CD4-positive, alpha-beta T cell treated with Interferon alpha-2 for 1 hour (primary cell): ENCODE measurements at regions not wholly inside any gene's neighbourhood (a gene's known extent, or its start where the extent isn't known, plus 50 kb on each side); places are given as distances from the start of the nearest gene placed in this dataset.

Experiments used
- DNase-seq, 2 donors: peaks; one replicate each; pipeline ENCODE4 v3.0.0-alpha.2; 2020 to 2022

DNA sequence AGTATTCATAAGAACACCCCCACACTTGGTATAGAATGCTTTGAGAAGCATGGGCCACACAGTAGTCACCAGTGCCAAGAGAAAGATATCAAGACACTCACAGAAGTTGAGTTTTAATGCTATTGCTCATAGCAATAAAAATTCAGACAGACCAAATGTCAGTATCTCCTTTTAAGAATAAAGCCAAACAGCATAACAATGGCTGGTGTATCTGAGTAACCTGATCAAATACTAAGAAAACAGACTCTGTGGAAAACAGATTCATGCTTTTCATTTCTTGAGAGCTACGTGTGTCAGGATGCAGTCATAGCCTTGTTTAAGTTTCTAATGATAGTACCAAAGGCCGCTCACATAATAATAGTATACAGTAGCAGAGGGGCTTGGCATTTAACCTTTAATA is 778.5 kb downstream of the MECOM start:
- DNase-seq, result no peak

DNA sequence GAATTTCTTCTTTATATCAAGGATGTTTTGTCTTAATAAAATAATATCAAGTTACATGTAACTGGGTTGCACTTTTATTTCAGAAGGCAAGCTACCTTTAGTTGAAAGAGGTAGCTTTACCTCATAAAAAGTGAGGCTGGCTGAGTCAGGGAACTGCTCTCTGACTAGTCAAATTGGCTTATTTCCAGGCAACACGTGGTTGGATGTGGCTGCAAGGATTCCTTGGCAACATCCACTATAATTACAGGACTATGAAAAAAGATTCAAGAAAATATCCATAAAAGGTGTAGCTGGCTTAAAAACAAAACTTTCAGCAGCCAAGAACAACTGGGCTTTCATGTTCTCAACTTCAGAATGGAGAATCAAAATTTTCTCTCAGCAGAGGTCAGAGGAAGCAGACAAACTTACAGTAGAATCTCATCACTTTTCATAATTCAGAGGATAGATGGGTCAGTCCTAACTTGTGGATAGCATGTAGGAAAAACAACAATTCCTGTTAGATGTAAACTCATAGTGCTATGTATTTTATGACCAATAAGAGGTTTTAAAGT is 779.1 kb downstream of the MECOM start:
- DNase-seq, result no peak

DNA sequence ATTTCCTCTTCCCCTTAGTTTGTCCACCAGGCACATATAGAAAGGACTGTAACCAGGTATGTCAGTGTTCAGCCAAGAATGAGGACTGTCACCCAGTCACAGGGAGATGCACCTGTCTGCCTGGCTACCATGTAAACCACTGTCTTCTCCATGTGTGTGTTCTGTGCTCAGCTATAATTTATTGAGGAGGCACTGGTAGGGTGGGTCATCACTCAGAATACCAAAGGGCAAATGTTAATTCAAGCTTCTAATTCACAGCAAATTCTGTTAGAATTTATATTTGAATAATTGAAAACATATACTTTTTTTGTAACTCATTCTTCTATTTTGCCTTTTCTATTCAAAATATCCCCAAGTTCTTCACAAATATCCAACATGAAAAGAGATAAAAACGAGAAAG is 780.4 kb downstream of the MECOM start:
- DNase-seq, result no peak

DNA sequence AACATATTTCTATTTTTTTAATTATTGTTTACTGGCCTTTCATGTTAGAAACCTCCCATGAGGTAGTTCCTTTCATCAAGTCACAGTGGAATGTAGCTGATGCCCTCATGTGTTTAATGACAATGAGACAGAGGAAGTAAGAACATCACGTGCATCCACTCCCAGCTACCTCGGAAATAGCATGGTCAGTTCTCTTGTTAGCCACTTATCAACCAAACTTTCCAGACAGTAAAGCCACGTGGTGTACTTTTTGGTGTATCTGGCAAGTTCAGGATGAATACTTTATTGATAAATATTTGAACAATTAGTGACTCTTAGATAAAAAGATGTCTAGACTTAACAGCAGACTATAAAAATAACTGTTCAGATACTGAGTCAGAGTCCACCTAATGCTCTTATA is 781.7 kb downstream of the MECOM start:
- no peak for DNase-seq

DNA sequence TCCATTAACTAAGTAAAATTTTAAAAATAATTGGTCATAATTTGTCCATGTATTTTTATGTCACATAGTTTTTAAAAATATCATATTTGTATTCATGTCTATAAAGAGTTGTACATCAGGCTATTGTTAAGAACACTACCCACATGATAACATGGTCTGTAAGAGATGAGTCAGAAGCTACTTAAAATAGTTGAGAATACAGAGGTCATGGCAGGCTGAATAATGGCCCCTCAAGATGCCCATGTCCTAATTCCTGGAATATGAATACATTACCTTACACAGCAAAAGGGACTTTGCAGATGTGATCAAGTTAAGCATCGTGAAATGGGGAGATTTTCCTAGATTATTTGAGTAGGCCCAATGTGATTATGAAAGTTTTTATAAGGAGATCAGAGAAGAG is 782.9 kb upstream of the GOLIM4 start:
- no peak for DNase-seq

DNA sequence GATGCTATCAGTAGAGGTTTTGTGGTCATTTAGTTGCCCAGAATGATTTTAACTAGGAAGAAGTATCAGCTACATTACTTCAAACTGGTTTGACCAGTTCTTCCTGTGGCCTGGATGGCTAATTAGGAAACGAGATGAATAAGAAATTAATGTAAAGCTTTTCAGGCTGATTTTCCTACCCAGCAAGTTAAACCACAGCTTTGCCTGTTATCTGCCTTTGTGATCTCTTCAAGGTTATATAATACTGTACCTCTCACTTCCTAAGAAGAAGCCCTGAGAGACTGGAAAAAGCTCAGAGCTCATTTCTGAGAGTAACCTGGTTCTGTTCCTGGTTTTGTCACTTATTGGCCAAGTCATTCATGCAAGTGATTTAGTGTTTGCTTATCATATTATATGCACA is 782.2 kb upstream of the GOLIM4 start:
- DNase-seq, result no peak

DNA sequence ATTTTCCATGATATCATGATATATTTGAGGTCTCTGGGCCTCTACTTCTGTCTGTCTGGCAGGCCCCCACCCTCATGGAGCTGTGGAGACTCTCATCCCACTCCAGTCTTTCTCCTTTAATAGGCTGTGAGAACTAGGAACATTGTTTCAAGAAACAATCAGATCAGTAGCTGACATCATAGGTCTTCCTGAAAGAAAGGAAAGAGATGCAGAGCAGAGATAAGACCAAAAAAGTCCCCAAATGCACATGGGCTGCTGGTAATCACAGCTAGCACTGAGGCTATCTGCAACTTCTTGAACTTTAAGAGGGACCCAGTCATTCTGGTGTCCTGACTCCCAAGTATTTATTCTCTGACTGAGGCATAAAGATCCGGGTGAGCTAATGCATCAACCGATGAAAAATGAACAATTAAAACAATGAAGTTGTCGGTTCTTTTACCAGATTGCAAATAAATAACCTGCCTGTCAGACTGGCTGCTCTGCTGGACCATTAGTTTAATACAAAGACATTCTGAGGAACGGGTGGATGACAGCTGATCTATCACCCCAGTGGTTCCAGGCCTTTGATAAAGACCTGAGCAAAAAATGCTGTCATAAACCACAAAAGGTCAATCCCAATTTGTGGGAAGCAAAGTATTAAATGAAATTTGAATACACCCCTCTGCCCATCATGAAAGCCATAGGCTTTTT is 780.8 kb upstream of the GOLIM4 start:
- DNase-seq, result no peak

DNA sequence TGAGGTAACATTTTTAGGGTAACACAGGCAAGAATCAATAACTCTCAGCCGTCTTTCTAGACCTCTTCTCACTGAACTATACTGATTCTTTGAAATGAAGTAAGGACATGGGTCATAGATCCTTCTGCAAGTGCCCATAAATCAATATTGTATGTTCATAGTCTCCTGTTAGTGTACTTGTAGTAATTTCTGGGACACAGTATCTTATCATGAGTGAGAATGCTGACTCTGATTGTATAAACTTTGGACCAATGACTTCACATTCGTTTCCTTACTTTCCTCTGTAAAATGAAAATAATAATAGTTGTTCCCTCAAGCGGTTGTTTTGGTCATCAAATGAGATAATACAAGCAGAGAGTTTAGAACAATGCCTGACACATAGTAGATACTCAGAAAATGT is 777.1 kb upstream of the GOLIM4 start:
- no peak for DNase-seq

DNA sequence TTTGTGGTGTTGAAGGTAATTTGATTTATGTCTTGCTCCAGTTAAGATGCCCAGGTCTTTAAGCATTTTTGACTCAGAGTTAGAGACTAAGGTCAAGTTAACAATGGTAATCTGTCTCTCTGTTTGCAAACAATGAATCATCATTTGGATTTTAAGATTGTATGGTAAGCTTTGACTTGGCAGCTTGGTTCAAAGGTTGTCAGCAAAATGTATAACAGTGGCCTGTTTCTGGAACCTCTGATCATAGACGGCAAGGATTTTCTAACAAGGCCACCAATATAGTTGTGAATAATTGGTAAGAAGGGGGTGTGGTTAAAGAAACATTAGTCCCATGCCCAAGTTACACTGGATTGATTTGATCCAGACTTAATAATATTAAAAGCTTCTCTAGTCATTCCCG is 775.2 kb upstream of the GOLIM4 start:
- no peak for DNase-seq

DNA sequence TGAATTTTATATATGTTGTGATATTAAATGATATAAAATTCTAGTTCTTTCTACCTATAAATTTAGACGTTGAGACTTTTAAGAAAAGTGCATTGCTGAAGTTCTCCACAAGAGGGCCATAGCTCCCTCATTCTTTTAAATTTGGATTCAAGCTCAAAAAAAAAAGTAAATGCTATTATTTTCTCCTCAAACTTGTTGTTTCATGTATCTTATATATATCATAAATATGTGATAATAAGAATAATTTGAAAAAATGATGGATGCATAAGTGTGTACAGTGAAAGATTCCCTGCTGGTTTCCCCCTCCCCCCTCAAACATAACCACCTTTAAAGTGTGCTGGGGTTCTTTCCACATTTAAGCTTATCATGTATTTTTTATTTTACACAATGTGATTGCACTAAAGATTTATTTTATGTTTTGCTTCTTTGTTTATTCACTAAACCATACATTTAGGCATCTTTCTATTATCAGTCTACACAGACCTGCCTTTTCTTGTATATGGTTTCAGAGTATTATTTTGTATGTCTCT is 769.4 kb upstream of the GOLIM4 start:
- no peak for DNase-seq

DNA sequence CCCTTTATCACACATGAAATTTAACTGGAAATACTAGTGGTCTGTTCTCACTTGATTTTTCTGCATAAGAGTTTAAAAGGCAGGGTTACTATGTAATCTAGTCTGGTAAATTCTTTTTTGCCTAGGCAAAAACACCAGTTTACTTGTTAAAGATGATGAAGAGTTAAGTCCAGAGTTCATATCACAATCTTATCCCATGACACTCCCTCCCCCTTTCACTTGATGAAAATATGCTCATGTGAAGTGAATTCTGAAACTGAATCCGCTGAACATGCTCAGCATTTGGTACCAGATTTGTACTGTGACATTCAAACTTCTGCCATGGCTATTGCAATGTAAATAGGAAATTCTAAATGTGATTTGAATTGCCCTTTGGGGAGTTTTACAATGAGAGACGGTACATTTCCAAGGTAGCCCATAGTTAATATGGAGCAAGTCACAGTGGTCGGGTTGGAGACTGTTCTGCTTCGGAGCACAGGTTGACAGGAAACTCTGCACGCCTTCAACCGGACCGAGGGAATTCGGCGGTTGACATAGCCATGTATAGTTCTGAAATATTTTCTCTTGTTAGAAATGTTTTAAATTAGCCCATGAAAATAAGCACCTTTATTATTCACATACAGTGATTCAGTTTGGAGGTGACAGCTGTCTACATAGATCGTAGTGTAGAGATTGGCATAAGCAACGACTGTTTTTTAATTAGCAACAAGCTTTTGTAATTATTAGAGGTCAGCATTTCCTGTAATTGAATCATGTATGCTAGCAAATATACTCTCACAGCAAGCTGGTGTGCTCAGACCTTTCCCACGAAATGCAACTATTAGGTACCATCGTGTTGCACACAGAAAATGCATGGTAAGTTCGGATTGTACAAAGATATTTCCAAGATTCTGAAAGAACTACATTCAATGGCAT is 768.6 kb upstream of the GOLIM4 start:
- no peak for DNase-seq

DNA sequence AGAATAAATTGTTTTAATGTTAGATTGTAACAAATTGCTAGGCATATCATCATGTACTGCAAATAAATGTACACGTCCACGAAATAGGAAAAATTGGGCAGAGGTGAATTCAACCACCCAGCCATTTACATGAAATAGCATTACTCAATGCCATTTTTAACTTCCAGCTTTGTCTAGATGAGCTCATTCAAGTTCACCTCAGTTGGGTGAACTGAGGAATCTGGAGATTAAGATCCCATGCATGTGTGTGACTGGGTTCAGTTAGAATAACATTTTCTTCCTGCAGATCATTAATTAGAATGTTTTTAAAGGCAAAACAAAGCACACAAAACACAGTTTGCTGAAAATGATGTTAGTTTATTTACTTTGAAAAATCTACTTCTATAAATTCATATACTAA is 767.8 kb upstream of the GOLIM4 start:
- no peak for DNase-seq

DNA sequence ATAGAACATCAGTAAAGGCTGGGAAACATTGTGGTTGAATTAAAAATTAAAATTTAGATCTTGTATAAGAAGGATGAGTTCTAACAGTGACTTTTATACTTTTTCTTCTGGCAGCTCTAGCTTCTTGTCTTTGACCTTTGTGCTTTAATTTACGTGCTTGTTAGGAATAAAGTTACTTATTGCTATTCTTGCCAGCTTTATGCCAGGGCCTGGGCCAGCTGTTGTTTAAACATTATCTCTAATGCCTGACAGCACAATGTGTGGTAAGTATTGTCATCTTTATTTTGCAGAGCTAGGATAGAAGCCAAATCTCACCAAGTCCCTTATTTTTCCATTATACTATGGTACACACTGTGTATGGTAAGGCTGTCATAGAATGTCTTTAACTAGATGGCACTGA is 766.7 kb upstream of the GOLIM4 start:
- DNase-seq, result no peak

DNA sequence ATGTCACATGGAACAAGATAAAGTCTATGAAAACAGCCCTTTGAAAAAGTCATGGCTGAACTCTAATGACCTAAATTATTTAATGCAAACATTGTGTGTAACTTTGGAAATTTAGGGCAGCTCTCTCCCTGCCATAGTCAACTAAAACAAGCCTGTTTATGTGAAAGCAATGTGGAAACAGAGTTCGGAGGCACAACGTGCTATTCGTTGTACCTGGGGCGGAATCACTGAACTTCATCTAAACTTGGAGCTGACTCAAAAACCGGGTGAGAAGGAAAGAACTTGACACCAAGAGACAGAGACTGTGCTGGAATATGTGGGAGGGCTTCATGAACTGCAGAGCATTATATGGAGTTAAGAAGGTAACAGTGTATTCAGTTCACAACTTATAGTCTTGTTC is 764.9 kb upstream of the GOLIM4 start:
- DNase-seq, result no peak

DNA sequence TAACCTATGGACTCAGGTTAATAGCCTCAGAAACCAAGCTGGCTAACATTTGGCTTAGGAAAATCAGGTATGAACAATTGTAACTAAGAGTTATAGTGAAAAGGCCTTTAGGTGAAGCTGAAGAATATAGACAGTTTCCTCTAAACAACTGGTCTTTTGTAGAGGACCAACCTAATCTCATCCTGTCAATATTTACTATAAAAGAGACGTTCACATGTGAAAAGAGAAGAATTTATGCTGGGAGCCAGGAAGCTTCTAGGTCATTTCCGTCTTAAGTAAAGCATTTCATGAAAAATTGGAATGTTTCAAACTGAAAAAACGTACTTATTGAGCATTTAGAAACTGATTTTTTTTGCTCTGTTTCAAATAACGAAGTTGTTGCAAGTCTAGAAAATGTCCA is 764.3 kb upstream of the GOLIM4 start:
- DNase-seq, result no peak

DNA sequence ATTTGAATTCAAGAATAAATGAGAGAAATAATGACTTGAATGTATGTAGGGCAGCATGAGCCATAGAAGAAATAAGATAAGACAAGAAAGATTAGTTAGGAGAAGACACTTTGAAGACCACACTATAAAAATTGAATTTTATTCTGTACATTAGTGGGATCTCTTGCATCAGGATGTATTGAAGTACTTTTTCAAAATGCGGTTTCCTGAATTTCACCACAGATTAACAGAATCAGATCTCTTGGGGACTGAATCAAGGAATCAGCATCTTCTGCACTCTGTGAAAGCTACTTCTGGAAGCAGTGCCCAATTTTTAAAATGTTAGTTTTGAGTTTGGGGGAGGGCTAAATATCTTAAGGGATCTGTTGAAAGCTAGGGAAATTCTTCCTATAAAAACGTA is 763.9 kb upstream of the GOLIM4 start:
- no peak for DNase-seq

DNA sequence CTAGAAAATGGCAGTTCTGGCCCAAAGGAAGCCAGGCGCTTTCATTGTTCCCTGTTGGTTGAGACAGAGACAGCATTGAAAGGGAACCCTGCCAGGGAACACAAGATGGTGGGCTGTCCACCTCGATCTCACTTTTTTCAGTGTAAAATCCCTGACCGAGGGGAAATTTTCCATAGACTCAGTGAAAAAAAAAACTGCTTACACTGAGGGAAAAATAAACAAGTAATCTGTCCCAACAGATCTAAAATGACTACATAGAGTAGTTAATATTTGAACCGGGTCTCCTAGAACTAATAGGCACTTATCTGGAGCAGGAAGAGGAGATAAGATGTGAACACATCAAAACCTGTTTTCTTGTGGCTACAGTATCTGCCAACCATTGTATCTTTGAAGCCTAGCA is 763.4 kb upstream of the GOLIM4 start:
- DNase-seq, result no peak

DNA sequence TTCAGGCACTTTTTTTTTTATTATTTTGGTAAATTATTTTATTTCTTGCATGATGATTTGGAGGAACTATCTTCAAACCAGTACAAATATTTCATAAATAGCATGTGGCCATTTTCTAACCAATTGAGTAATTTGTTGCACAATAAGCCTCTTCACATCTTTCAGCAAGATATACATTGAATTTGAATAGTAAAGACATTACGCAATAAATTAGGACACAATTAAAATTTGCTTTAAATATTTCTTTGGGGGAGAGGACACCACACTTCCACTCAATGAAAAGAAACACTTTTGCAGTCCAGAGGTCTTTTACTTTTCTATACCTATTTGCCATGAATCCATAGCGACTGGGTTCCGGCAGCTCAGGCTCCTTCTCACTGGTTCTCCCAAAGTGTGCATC is 762.6 kb upstream of the GOLIM4 start:
- DNase-seq, result no peak

DNA sequence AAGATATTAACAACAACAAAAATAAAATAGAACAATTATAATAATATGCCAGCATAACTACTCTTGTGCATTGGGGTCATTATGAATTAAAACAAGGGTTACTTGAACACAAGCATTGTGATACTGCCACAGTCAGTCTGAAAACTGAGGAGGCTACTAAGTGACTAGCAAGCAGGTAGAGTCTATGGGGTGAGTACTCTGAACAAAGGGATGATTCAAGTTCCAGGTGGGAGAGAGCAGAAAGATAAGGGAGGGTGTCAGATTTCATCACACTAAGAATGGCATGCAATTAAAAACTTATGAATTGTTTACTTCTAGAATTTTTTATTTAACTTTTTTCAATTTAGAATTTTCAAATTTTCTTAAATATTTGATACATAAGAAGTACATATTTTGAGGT is 754.4 kb upstream of the GOLIM4 start:
- no peak for DNase-seq

DNA sequence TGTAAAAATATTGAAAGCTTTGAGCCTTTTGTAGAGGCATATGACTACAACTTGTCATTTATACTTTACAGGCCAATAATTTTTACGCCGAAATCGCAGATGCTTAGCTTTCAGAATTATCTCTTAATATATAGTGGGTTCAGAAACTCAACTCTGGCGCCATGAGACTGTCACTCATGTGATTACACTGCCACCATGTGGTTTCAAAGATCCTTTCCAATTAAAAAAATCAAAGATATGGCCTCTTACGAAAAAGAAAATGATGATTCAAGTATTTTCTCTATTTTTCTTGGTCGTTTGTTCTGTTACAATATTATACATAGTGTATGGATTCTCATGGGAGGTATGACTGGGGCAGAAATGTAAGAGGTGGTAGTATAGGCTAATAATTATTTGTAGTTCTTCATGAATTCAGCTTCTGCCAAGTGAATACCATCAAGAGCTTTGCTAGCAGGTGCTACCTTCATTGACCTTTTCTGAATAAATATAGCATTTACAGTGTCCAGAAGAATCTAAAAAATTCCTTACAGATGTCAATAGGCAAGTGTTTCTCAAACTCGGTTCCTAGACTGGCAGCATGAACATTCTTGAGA is 751.7 kb upstream of the GOLIM4 start:
- no peak for DNase-seq

DNA sequence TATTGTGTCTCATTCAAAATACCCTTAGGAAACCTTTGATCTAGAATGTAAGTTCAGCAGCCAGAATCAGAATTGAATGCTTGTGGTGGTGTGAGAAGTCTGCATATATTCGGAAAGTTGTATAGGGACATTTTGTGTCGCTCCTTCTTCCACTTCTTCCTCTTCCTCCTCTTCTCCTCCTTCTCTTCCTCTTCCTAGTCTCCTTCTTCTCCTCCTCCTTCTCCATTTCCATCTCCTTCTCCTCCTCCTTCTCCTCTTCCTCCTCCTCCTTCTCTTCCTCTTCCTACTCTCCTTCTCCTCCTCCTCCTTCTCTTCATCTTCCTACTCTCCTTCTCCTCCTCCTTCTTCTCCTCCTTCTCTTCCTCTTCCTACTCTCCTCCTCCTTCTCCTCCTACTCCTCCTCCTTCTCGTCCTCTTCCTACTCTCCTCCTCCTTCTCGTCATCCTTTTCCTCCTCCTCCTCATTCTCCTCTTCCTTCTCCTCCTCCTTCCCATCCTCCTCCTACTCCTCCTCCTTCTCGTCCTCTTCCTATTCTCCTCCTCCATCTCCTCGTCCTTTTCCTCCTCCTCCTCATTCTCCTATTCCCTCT is 749.3 kb upstream of the GOLIM4 start:
- DNase-seq, result no peak

DNA sequence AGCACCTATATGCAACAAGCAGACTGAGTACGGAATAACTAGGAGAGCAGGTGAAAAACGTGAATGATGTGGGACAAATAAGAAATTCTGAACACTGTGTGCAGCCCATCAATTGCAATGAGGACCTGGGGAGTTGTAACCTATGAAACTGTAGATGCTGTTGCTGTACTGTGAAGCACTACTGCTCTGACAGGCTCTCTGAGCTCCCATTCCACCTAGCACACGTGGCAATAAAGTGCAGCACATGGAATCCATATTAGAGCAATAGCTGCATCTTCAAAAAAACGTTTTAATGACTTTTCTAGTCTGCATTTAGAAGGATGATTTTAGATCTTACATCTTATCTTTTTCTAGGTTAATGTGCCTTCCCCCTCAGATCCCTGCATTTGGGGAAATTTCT is 748.7 kb upstream of the GOLIM4 start:
- DNase-seq, result no peak

DNA sequence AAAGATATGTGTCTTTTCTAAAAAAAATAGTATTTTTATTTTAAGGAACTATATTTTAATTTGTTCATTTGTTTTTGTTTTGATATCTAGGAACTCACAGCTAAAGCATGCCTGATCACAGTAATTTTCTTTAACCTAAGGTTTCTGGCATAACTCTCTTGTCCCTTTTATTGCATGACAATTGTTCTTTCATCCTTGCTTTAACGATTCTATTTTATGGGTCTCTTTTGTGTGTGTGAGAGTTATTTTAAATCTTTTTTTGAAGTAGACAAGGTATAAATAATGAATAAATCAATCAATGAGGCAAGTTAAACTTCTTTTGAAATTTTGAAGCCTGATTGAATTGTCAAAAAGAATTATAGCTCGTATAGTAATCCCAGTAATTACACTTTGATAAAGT is 747.8 kb upstream of the GOLIM4 start:
- DNase-seq, result no peak
